HL-60 (cell line): ENCODE measurements at regions not wholly inside any gene's neighbourhood (a gene's known extent, or its start where the extent isn't known, plus 50 kb on each side); places are given as distances from the start of the nearest gene placed in this dataset.

Experiments
- GABPA ChIP-seq: IDR thresholded peaks from 2 replicates; pipeline ENCODE4 v1.6.1; 2012; ENCODE audit warnings: low read depth
- REST ChIP-seq: IDR thresholded peaks from 2 replicates; pipeline ENCODE4 v1.6.1; 2012; ENCODE audit warnings: low read depth; ENCODE audit not compliant: insufficient replicate concordance
- TF ChIP-seq, protein P1 (sequence below): IDR thresholded peaks from one replicate; pipeline ENCODE4 v1.5.1; 2011; ENCODE audit warnings: low read length, control low read depth, inconsistent platforms; ENCODE audit not compliant: insufficient read depth

DNA sequence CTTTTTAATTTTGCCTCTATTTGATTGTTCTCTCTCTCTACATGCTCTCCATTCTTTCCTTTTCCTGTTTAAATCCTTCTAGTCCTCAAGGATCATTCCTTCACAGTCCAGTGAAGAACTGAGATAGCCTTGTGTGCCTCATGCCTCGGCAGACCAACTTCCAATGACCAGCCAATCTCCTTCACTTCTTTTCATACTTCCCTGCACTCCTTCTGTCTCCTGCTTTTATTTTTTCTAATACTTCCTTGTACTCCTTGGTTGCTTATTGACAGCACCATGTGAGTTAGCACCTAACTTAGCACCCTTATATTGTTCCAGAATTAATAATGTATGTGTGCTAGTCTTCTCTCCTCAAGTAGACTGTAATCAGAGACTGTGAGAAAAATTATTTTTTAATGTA, 246.8 kb downstream of the ADGRG6 start:
- TF ChIP-seq, protein P1, sequence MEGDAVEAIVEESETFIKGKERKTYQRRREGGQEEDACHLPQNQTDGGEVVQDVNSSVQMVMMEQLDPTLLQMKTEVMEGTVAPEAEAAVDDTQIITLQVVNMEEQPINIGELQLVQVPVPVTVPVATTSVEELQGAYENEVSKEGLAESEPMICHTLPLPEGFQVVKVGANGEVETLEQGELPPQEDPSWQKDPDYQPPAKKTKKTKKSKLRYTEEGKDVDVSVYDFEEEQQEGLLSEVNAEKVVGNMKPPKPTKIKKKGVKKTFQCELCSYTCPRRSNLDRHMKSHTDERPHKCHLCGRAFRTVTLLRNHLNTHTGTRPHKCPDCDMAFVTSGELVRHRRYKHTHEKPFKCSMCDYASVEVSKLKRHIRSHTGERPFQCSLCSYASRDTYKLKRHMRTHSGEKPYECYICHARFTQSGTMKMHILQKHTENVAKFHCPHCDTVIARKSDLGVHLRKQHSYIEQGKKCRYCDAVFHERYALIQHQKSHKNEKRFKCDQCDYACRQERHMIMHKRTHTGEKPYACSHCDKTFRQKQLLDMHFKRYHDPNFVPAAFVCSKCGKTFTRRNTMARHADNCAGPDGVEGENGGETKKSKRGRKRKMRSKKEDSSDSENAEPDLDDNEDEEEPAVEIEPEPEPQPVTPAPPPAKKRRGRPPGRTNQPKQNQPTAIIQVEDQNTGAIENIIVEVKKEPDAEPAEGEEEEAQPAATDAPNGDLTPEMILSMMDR, result no peak
- TF ChIP-seq REST (no peak), GABPA (no peak)
